RWPE2 (cell line): ENCODE measurements at regions not wholly inside any gene's neighbourhood (a gene's known extent, or its start where the extent isn't known, plus 50 kb on each side); places are given as distances from the start of the nearest gene placed in this dataset.

Experiments
- ATAC-seq: fragments of 200-7000 bp; cut with Tn5 transposase; 3 replicates; pipeline ENCODE4 v1.9.1; 2021; ENCODE audit warnings: low read depth
- DNase-seq: peaks from one replicate; pipeline ENCODE4 v3.0.0-alpha.2; 2020; ENCODE audit warnings: low spot score
- H3K27ac ChIP-seq: fragments of 450-650 bp; 2 replicates; pipeline ENCODE4 v1.5.1; 2017; ENCODE audit warnings: mild to moderate bottlenecking; ENCODE audit not compliant: poor library complexity, severe bottlenecking
- H3K27me3 ChIP-seq: fragments of 250-450 bp; sonication (Bioruptor Pico); 2 replicates; pipeline ENCODE4 v1.5.1; 2021; ENCODE audit warnings: mild to moderate bottlenecking, moderate library complexity; ENCODE audit not compliant: insufficient read depth, poor library complexity, severe bottlenecking
- H3K36me3 ChIP-seq: fragments of 250-450 bp; sonication (Bioruptor Pico); 2 replicates; pipeline ENCODE4 v1.5.1; 2020; ENCODE audit warnings: low read depth, mild to moderate bottlenecking, moderate library complexity
- H3K4me1 ChIP-seq: fragments of 250-450 bp; sonication (Bioruptor Pico); 2 replicates; pipeline ENCODE4 v1.5.1; 2021; ENCODE audit warnings: mild to moderate bottlenecking, moderate library complexity; ENCODE audit not compliant: insufficient read depth, poor library complexity, severe bottlenecking
- H3K4me3 ChIP-seq: fragments of 250-450 bp; sonication (Bioruptor Pico); 2 replicates; pipeline ENCODE4 v1.5.1; 2021; ENCODE audit warnings: mild to moderate bottlenecking, moderate library complexity; ENCODE audit not compliant: severe bottlenecking
- H3K9me3 ChIP-seq: fragments of 250-450 bp; sonication (Bioruptor Pico); 2 replicates; pipeline ENCODE4 v1.5.1; 2021; ENCODE audit warnings: mild to moderate bottlenecking, moderate library complexity; ENCODE audit not compliant: severe bottlenecking
- CTCF ChIP-seq: fragments of 450-650 bp; IDR thresholded peaks from one replicate; pipeline ENCODE4 v1.5.1; 2017; ENCODE audit warnings: mild to moderate bottlenecking, moderate library complexity; ENCODE audit not compliant: poor library complexity, severe bottlenecking

- Histone ChIP-seq H3K36me3 (no peaks in the 10 kb centered on the region; the same call in 1 of the 2 replicates), H3K9me3 (no peaks in the 10 kb centered on the region), H3K27me3 (no peaks in the 10 kb centered on the region), H3K4me1 (no peaks in the 10 kb centered on the region), H3K27ac (no peak overlapping the region), H3K4me3 (no peak overlapping the region)
- no peak for ATAC-seq
- DNase-seq, result no peak
- TF ChIP-seq CTCF, result peak; percentile 66
Measured at GRCh38 chr3:80526153-80526552, 758.4 kb upstream of the ROBO1 start.

- no peak overlapping the region for H3K4me3 ChIP-seq
- no peak for DNase-seq
- TF ChIP-seq CTCF, result no peak
- H3K27me3 ChIP-seq, result no peaks in the 10 kb centered on the region
- H3K9me3 ChIP-seq, result no peaks in the 10 kb centered on the region
- no peaks in the 10 kb centered on the region; the same call in 1 of the 2 replicates for H3K36me3 ChIP-seq
- ATAC-seq, result no peak
- no peaks in the 10 kb centered on the region for H3K4me1 ChIP-seq
- no peak overlapping the region for H3K27ac ChIP-seq
Measured at GRCh38 chr3:80521081-80521480, 753.3 kb upstream of the ROBO1 start.

- no peak for TF ChIP-seq CTCF
- ATAC-seq (no peak), DNase-seq (no peak)
- Histone ChIP-seq H3K27me3 (no peaks in the 10 kb centered on the region), H3K4me3 (no peak overlapping the region), H3K4me1 (no peaks in the 10 kb centered on the region), H3K9me3 (no peaks in the 10 kb centered on the region), H3K27ac (no peak overlapping the region), H3K36me3 (no peaks in the 10 kb centered on the region)
Measured at GRCh38 chr3:80519436-80519835, 751.6 kb upstream of the ROBO1 start.

GRCh38 chr3:80496452-80496851 is 728.7 kb upstream of the ROBO1 start:
- ATAC-seq (no peak), DNase-seq (no peak)
- Histone ChIP-seq H3K27ac (no peak overlapping the region), H3K4me3 (no peak overlapping the region), H3K36me3 (no peaks in the 10 kb centered on the region), H3K9me3 (no peaks in the 10 kb centered on the region), H3K4me1 (no peaks in the 10 kb centered on the region), H3K27me3 (no peaks in the 10 kb centered on the region)
- no peak for TF ChIP-seq CTCF

- no peak for TF ChIP-seq CTCF
- peak; percentile 90 for ATAC-seq
- Histone ChIP-seq H3K27ac (no peak overlapping the region), H3K36me3 (no peaks in the 10 kb centered on the region), H3K4me3 (no peak overlapping the region), H3K27me3 (no peaks in the 10 kb centered on the region), H3K9me3 (no peaks in the 10 kb centered on the region), H3K4me1 (no peaks in the 10 kb centered on the region)
- no peak for DNase-seq
Measured at GRCh38 chr3:80492162-80492561, 724.4 kb upstream of the ROBO1 start.
